ENCODE measurements at regions not wholly inside any gene's neighbourhood (a gene's known extent, or its start where the extent isn't known, plus 50 kb on each side); places are given as distances from the start of the nearest gene placed in this dataset.

DNA sequence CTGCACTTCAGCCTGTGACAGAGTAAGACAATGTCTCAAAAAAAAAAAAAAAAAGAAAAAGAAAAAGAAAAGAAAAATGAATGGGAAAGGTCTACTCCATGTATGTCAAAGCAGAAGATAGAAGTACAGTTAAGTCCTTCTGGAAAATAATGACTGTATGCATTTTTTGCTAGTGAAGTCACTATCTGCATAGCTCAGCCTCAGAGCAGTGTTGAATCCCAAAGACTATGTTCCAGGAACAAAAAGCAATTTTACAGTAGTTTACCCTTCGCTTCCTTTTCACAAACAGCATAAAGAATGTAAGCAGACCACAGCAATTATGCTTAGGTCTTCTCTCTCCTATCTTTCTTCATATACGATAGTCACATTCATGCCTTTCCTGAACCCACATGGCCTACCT, 497.4 kb downstream of the CMPK2 start:
- no peaks in the 10 kb centered on the region for H3K27me3 ChIP-seq
- H3K27ac ChIP-seq = no peak overlapping the region
- peaks cover 0 to 10% (median 0%) of the 10 kb centered on the region in 4 donors for H3K4me1 ChIP-seq
- H3K9me3 ChIP-seq = no peaks in the 10 kb centered on the region
- no peaks in the 10 kb centered on the region for H3K36me3 ChIP-seq
- H3K4me3 ChIP-seq = no peak overlapping the region
- DNase-seq = no peak
- TF ChIP-seq POLR2A (IDR thresholded peaks at IDR 0.05) = no peak
- TF ChIP-seq, protein P1, sequence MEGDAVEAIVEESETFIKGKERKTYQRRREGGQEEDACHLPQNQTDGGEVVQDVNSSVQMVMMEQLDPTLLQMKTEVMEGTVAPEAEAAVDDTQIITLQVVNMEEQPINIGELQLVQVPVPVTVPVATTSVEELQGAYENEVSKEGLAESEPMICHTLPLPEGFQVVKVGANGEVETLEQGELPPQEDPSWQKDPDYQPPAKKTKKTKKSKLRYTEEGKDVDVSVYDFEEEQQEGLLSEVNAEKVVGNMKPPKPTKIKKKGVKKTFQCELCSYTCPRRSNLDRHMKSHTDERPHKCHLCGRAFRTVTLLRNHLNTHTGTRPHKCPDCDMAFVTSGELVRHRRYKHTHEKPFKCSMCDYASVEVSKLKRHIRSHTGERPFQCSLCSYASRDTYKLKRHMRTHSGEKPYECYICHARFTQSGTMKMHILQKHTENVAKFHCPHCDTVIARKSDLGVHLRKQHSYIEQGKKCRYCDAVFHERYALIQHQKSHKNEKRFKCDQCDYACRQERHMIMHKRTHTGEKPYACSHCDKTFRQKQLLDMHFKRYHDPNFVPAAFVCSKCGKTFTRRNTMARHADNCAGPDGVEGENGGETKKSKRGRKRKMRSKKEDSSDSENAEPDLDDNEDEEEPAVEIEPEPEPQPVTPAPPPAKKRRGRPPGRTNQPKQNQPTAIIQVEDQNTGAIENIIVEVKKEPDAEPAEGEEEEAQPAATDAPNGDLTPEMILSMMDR (IDR thresholded peaks at IDR 0.05) = no peak

DNA sequence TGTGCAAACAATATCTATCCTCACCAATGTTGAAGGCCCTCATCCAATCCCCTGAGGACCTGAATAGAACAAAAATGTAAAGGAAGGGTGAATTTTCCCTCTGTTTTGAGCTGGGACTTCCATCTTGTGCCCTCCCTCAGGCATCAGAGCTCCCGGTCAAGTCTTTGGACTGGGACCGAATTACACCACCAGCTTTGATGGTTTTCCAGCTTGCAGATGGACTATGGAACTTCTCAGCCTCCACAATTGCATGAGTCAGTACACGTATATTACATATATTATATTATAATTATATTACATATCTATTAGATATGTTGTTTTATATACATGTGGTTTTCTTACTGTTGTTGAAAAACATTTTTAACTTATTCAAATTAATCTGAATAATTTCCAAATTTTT, 496.4 kb downstream of the CMPK2 start:
- Histone ChIP-seq H3K36me3 (no peaks in the 10 kb centered on the region), H3K27ac (no peak overlapping the region), H3K4me3 (no peak overlapping the region), H3K4me1 (peaks cover 0 to 10% (median 0%) of the 10 kb centered on the region in 4 donors), H3K9me3 (no peaks in the 10 kb centered on the region), H3K27me3 (no peaks in the 10 kb centered on the region)
- DNase-seq = peak in 1 of 3 donors; percentile 62
- TF ChIP-seq, protein P1 (IDR thresholded peaks at IDR 0.05) = no peak

DNA sequence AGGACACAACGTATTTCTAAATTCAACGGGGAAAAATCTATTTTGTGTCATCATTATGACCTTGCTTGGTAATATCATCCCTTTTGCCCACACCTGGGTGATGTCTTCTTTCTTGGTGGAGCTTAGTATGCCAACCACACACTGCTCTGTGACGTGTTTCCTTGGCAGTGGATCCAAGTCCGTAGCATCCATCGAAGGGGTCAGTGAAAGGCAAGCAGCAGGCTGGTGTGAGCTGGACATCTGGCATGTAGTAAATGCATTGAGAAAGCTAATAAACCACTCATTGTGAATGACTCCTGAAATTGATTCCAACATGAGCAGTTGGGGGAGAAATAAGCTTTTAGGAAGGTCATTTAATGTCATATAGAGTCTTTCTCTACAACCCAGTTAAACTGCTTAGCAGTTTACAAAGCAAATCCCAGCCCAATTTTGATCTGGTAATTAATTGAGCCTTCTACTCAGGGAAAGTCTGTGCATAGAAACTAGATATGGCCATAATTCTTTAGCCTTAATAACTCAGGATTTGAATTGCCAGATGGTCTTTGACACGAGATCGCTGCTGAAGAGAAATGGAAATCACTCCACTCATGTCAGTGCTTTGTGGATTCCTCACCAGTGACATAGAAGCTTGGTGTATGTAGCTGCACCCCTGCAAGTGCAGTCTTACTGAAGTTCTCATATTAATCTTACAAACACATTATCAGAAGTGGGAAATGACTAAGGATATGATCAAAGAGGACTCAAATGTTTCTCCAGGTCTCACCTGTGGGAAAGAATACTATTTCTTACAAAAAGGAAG, 494.8 kb downstream of the CMPK2 start:
- no peak for TF ChIP-seq POLR2A (IDR thresholded peaks at IDR 0.05)
- TF ChIP-seq, protein P1 (IDR thresholded peaks at IDR 0.05) = no peak
- no peak for DNase-seq
- Histone ChIP-seq H3K9me3 (no peaks in the 10 kb centered on the region), H3K27ac (peak overlapping the region in 1 of 4 donors; percentile 39), H3K4me3 (no peak overlapping the region), H3K4me1 (peaks cover 0 to 10% (median 0%) of the 10 kb centered on the region in 4 donors), H3K36me3 (no peaks in the 10 kb centered on the region), H3K27me3 (no peaks in the 10 kb centered on the region)

DNA sequence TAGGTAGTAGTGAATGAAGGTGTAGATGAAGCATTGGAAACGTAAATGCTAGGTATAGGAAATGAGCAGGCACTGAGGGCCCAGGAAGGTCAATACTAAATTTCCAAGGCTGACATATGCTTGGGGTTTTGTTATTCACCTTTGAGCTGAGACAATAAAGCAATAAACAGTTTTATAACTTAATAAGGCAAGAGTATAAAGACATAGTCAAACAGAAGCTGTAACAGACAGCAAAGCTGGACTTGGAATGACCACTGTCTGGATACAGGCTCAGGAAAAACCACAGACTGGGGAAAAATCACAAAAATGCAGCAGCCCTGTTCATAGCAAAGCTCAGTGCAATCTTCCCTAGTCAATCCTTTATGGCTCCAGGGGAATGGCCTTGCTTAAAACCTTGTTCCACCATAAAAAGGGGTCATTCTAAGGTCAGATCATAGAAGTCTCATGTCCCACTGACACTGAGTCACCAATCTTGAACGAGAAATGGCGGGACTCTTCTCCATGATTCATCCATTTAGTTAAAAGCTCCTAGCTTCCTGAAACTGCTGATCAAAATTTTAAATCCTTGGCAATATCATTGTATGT, 493.3 kb downstream of the CMPK2 start:
- H3K27ac ChIP-seq = peak overlapping the region in 2 of 4 donors; percentile 39 to 58
- H3K27me3 ChIP-seq = no peaks in the 10 kb centered on the region
- H3K4me1 ChIP-seq = peaks cover 0 to 10% (median 0%) of the 10 kb centered on the region in 4 donors
- H3K36me3 ChIP-seq = no peaks in the 10 kb centered on the region
- DNase-seq = peak in 1 of 3 donors; percentile 57
- TF ChIP-seq, protein P1 (IDR thresholded peaks at IDR 0.05) = peak in 1 of 6 experiments; percentile 7
- TF ChIP-seq POLR2A (IDR thresholded peaks at IDR 0.05) = no peak
- no peak overlapping the region for H3K4me3 ChIP-seq
- H3K9me3 ChIP-seq = no peaks in the 10 kb centered on the region

DNA sequence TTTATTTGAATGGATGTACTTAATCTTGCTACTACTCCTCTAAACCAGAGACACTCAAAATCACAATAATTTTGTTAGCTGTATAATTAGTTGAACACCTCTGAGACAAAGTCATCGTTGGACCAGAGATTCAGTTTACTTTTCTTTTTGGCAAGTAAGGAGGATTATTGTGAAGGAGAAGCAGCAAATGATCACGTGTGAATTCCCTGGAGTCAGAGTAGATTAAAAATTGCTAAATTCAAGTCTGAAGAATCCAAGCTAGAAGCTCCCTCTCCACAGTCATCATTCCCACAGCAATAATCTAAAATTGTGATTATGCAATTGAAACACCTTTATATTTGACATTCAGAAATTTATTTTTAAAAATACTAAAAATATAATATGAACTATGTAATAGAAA, 484.4 kb downstream of the CMPK2 start:
- no peak for DNase-seq
- no peak for TF ChIP-seq POLR2A (IDR thresholded peaks at IDR 0.05)
- TF ChIP-seq, protein P1 (IDR thresholded peaks at IDR 0.05) = no peak
- no peak overlapping the region for H3K4me3 ChIP-seq
- no peaks in the 10 kb centered on the region for H3K36me3 ChIP-seq
- H3K27me3 ChIP-seq = no peaks in the 10 kb centered on the region
- H3K27ac ChIP-seq = no peak overlapping the region
- no peaks in the 10 kb centered on the region for H3K4me1 ChIP-seq
- H3K9me3 ChIP-seq = no peaks in the 10 kb centered on the region

Data from Peyer's patch (tissue), 4 donors.